ENCODE measurements at regions not wholly inside any gene's neighbourhood (a gene's known extent, or its start where the extent isn't known, plus 50 kb on each side); places are given as distances from the start of the nearest gene placed in this dataset.

DNA sequence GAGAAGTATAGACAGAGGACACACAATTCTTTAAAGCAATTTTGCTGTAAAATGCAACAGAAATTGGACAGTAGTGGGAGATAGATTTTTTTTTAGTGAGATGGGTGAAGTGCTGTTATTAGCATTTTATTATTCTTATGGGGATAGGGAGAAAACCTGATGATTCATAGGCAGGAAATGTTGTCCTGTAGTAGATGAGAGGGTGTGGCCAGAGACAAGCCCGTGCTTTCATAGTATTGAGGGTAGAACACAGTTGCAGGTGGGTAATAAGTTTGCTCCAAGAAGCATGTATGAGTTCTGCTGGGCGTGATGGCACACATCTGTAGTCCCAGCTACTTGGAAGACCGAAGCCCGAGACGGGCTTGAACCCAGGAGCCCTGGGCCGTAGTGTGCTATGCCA lies 128.3 kb upstream of the ARHGAP28 start:
- TF ChIP-seq, protein P1, sequence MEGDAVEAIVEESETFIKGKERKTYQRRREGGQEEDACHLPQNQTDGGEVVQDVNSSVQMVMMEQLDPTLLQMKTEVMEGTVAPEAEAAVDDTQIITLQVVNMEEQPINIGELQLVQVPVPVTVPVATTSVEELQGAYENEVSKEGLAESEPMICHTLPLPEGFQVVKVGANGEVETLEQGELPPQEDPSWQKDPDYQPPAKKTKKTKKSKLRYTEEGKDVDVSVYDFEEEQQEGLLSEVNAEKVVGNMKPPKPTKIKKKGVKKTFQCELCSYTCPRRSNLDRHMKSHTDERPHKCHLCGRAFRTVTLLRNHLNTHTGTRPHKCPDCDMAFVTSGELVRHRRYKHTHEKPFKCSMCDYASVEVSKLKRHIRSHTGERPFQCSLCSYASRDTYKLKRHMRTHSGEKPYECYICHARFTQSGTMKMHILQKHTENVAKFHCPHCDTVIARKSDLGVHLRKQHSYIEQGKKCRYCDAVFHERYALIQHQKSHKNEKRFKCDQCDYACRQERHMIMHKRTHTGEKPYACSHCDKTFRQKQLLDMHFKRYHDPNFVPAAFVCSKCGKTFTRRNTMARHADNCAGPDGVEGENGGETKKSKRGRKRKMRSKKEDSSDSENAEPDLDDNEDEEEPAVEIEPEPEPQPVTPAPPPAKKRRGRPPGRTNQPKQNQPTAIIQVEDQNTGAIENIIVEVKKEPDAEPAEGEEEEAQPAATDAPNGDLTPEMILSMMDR (IDR thresholded peaks at IDR 0.05) = no peak
- no peak for TF ChIP-seq POLR2A (IDR thresholded peaks at IDR 0.05)
